WI38 (cell line): ENCODE measurements at regions not wholly inside any gene's neighbourhood (a gene's known extent, or its start where the extent isn't known, plus 50 kb on each side); places are given as distances from the start of the nearest gene placed in this dataset.
"Not testable (repeated sequence)": the region's sequence is repeated elsewhere in the genome, so short reads cannot be mapped to it uniquely, and the experiment has no call there.

Experiments used
- H3K4me3 ChIP-seq: 2 replicates; pipeline ENCODE4 v1.5.1; 2011; ENCODE audit warnings: low read depth, mild to moderate bottlenecking, control low read depth, low read length
- CTCF ChIP-seq: IDR thresholded peaks from 2 replicates; pipeline ENCODE4 v1.5.1; 2012; ENCODE audit warnings: low read depth, mild to moderate bottlenecking, control low read depth, low read length

- no peak overlapping the region for H3K4me3 ChIP-seq
- TF ChIP-seq CTCF, result no peak
These were observed 233.3 kb upstream of the ADGRL4 start for GRCh38 chr1:79239840-79240239.

GRCh38 chr1:79235301-79236002, 228.9 kb upstream of the ADGRL4 start:
- H3K4me3 ChIP-seq, result no peak overlapping the region
- no peak for TF ChIP-seq CTCF

- H3K4me3 ChIP-seq, result no peak overlapping the region
- TF ChIP-seq CTCF, result no peak
These were observed 226.3 kb upstream of the ADGRL4 start for GRCh38 chr1:79232818-79233217.

- not testable (repeated sequence) for H3K4me3 ChIP-seq
These were observed 224.2 kb upstream of the ADGRL4 start for GRCh38 chr1:79230751-79231150.

GRCh38 chr1:79226963-79227362, 220.4 kb upstream of the ADGRL4 start:
- no peak for TF ChIP-seq CTCF

GRCh38 chr1:79224537-79224936, 218.0 kb upstream of the ADGRL4 start:
- no peak overlapping the region for H3K4me3 ChIP-seq
- TF ChIP-seq CTCF, result no peak

More at GRCh38 chr1:79226963-79227362, 220.4 kb upstream of the ADGRL4 start:
- H3K4me3 ChIP-seq, result no peak overlapping the region

- H3K4me3 ChIP-seq, result no peak overlapping the region
- no peak for TF ChIP-seq CTCF
These were observed 214.0 kb upstream of the ADGRL4 start for GRCh38 chr1:79220509-79220908.

GRCh38 chr1:79215311-79215710, 208.8 kb upstream of the ADGRL4 start:
- TF ChIP-seq CTCF, result no peak
- H3K4me3 ChIP-seq, result no peak overlapping the region
